Neural cell (in vitro differentiated cells): ENCODE measurements at regions not wholly inside any gene's neighbourhood (a gene's known extent, or its start where the extent isn't known, plus 50 kb on each side); places are given as distances from the start of the nearest gene placed in this dataset.

Experiments
- H2AFZ ChIP-seq: fragments of 200-600, 300-800 bp; sonication (generic), shearing (Covaris generic); 2 replicates; pipeline ENCODE4 v1.6.0; 2014; ENCODE audit warnings: low read depth, mild to moderate bottlenecking, antibody characterized with exemption, low read length, moderate library complexity
- H3F3A ChIP-seq: fragments of 200-600 bp; shearing (Covaris generic); 2 replicates; pipeline ENCODE4 v1.6.1; 2016; ENCODE audit warnings: mild to moderate bottlenecking, moderate library complexity, mixed read lengths, antibody characterized with exemption, low read length; ENCODE audit not compliant: insufficient read depth, poor library complexity, severe bottlenecking
- H3K27ac ChIP-seq: fragments of 200-600, 300-800 bp; sonication (generic), shearing (Covaris generic); 2 replicates; pipeline ENCODE4 v1.5.1; 2014; ENCODE audit warnings: mild to moderate bottlenecking, low read length, moderate library complexity
- H3K27me3 ChIP-seq: fragments of 300-800, 200-600 bp; sonication (generic), shearing (Covaris generic); 2 replicates; pipeline ENCODE4 v1.6.0; 2014; ENCODE audit warnings: mild to moderate bottlenecking, low read depth, low read length, moderate library complexity; ENCODE audit not compliant: insufficient read depth
- H3K36me3 ChIP-seq: fragments of 300-800, 200-600 bp; sonication (generic), shearing (Covaris generic); 2 replicates; pipeline ENCODE4 v1.5.1; 2014; ENCODE audit warnings: mild to moderate bottlenecking, antibody characterized with exemption, low read length, moderate library complexity; ENCODE audit not compliant: insufficient read depth
- H3K4me2 ChIP-seq: fragments of 300-800, 200-600 bp; sonication (generic), shearing (Covaris generic); 2 replicates; pipeline ENCODE4 v1.6.0; 2014; ENCODE audit warnings: mild to moderate bottlenecking, low read length
- H3K4me3 ChIP-seq: fragments of 300-800, 200-600 bp; sonication (generic), shearing (Covaris generic); 2 replicates; pipeline ENCODE4 v1.5.1; 2014; ENCODE audit warnings: mild to moderate bottlenecking, low read length, moderate library complexity
- H3K79me2 ChIP-seq: fragments of 200-600 bp; shearing (Covaris generic); replicated peaks from 2 replicates; pipeline ENCODE4 v1.6.0; 2014; ENCODE audit warnings: mild to moderate bottlenecking, low read length, moderate library complexity; ENCODE audit not compliant: insufficient read depth
- H3K9ac ChIP-seq: fragments of 300-800, 200-600 bp; sonication (generic), shearing (Covaris generic); 2 replicates; pipeline ENCODE4 v1.6.1; 2016; ENCODE audit warnings: mild to moderate bottlenecking, low read length, mixed read lengths
- H3K9me2 ChIP-seq: fragments of 200-600 bp; shearing (Covaris generic); 2 replicates; pipeline ENCODE4 v1.6.1; 2016; ENCODE audit warnings: mild to moderate bottlenecking, low read length, mixed read lengths; ENCODE audit not compliant: insufficient read depth
- H3K9me3 ChIP-seq: fragments of 200-600, 300-800 bp; sonication (generic), shearing (Covaris generic); 2 replicates; pipeline ENCODE4 v1.6.1; 2016; ENCODE audit warnings: mild to moderate bottlenecking, mixed run types, low read length, moderate library complexity, mixed read lengths
- H4K20me1 ChIP-seq: fragments of 200-600 bp; shearing (Covaris generic); 2 replicates; pipeline ENCODE4 v1.6.1; 2016; ENCODE audit warnings: mild to moderate bottlenecking, mixed run types; ENCODE audit not compliant: insufficient read depth
- CTCF ChIP-seq: fragments of 450-650 bp; IDR thresholded peaks from 2 replicates; pipeline ENCODE4 v1.5.1; 2014; ENCODE audit warnings: antibody characterized with exemption, mild to moderate bottlenecking, moderate library complexity; ENCODE audit not compliant: poor library complexity, severe bottlenecking
- EP300 ChIP-seq: fragments of 450-650 bp; conservative IDR thresholded peaks from 2 replicates; pipeline ENCODE4 v1.6.1; 2014; ENCODE audit warnings: antibody characterized with exemption, mild to moderate bottlenecking, moderate library complexity; ENCODE audit not compliant: poor library complexity, severe bottlenecking
- EZH2 ChIP-seq: fragments of 200-600, 300-800 bp; shearing (Covaris generic), sonication (generic); IDR thresholded peaks from 2 replicates; pipeline ENCODE4 v1.6.1; 2014; ENCODE audit warnings: antibody characterized with exemption, low read length, borderline replicate concordance, mild to moderate bottlenecking; ENCODE audit not compliant: insufficient read depth, poor library complexity, severe bottlenecking
- MXI1 ChIP-seq: fragments of 450-650 bp; conservative IDR thresholded peaks from 2 replicates; pipeline ENCODE4 v1.6.1; 2014; ENCODE audit warnings: antibody characterized with exemption, mild to moderate bottlenecking; ENCODE audit not compliant: poor library complexity, severe bottlenecking
- POLR2AphosphoS5 ChIP-seq: IDR thresholded peaks from 2 replicates; pipeline ENCODE4 v1.6.1; 2012
- RAD21 ChIP-seq: fragments of 450-650 bp; conservative IDR thresholded peaks from 2 replicates; pipeline ENCODE4 v1.6.1; 2014; ENCODE audit warnings: antibody characterized with exemption, mild to moderate bottlenecking, moderate library complexity
- SMC3 ChIP-seq: fragments of 450-650 bp; conservative IDR thresholded peaks from 2 replicates; pipeline ENCODE4 v1.6.1; 2014; ENCODE audit warnings: antibody characterized with exemption, mild to moderate bottlenecking, moderate library complexity; ENCODE audit not compliant: poor library complexity
- TAF1 ChIP-seq: IDR thresholded peaks from 2 replicates; pipeline ENCODE4 v1.6.1; 2012; ENCODE audit warnings: low read depth
- TF ChIP-seq, protein P1 (sequence below): IDR thresholded peaks from 2 replicates; pipeline ENCODE4 v1.6.1; 2012; ENCODE audit warnings: borderline replicate concordance

DNA sequence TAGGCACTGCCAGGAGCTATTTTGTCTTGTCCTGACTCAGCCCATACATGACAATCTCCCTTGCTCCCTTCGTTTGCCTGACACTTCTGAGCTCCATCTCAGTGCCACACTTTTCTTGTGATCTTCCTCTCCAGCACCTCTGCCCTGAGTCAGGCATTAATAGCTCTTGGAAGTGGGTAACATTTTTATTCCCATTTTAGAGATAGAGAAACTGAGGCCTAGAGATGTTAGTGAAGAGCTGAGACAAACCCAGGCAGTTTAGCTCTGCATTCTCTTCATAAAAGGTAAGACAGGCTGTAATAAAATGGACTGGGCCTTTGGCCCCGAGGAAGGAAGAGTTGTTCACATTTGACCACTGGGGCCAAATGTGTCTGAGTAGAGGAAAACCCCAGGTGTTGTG is 167.4 kb downstream of the DHX35 start:
- no peaks in the 10 kb centered on the region for H3K9me3 ChIP-seq

DNA sequence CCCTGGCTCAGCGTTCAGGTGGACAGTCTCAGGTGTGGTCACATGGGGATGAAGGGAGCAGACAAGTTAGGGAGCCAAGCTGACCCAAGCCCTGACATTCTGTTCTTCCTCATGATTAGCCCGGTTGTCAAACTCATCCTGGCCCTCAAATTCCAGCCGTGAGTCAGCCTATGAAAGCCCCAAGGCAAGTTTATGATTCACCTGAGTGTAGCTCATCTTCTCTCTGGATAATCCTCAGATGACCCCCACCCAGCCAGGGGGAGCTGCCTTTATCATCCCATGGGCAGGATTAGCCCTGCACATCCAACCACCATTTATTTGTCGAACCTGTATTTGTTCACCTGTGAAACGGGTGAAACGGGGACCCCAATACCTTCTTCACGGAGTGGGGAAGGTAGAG is 161.9 kb downstream of the DHX35 start:
- H3K36me3 ChIP-seq, result no peaks in the 10 kb centered on the region
- no peak overlapping the region for H3K4me2 ChIP-seq
- no peak for TF ChIP-seq CTCF
- TF ChIP-seq TAF1, result no peak
- no peak for TF ChIP-seq RAD21
- no peak for TF ChIP-seq EZH2
- TF ChIP-seq EP300, result no peak
- TF ChIP-seq, protein P1, sequence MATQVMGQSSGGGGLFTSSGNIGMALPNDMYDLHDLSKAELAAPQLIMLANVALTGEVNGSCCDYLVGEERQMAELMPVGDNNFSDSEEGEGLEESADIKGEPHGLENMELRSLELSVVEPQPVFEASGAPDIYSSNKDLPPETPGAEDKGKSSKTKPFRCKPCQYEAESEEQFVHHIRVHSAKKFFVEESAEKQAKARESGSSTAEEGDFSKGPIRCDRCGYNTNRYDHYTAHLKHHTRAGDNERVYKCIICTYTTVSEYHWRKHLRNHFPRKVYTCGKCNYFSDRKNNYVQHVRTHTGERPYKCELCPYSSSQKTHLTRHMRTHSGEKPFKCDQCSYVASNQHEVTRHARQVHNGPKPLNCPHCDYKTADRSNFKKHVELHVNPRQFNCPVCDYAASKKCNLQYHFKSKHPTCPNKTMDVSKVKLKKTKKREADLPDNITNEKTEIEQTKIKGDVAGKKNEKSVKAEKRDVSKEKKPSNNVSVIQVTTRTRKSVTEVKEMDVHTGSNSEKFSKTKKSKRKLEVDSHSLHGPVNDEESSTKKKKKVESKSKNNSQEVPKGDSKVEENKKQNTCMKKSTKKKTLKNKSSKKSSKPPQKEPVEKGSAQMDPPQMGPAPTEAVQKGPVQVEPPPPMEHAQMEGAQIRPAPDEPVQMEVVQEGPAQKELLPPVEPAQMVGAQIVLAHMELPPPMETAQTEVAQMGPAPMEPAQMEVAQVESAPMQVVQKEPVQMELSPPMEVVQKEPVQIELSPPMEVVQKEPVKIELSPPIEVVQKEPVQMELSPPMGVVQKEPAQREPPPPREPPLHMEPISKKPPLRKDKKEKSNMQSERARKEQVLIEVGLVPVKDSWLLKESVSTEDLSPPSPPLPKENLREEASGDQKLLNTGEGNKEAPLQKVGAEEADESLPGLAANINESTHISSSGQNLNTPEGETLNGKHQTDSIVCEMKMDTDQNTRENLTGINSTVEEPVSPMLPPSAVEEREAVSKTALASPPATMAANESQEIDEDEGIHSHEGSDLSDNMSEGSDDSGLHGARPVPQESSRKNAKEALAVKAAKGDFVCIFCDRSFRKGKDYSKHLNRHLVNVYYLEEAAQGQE, result no peak
- TF ChIP-seq SMC3, result no peak
- no peak for TF ChIP-seq MXI1
- no peak for TF ChIP-seq POLR2AphosphoS5
- H3K9me2 ChIP-seq, result no peaks in the 10 kb centered on the region
- H3K9me3 ChIP-seq, result no peaks in the 10 kb centered on the region
- H3K79me2 ChIP-seq, result no peaks in the 10 kb centered on the region
- no peak overlapping the region for H2AFZ ChIP-seq
- H4K20me1 ChIP-seq, result no peaks in the 10 kb centered on the region
- H3F3A ChIP-seq, result no peaks in the 10 kb centered on the region
- H3K27ac ChIP-seq, result no peak overlapping the region
- no peaks in the 10 kb centered on the region for H3K27me3 ChIP-seq
- no peak overlapping the region for H3K4me3 ChIP-seq
- H3K9ac ChIP-seq, result no peak overlapping the region

More for the DNA sequence above, 167.4 kb downstream of the DHX35 start:
- H3F3A ChIP-seq, result no peaks in the 10 kb centered on the region
- H3K9me2 ChIP-seq, result no peaks in the 10 kb centered on the region
- H3K36me3 ChIP-seq, result no peaks in the 10 kb centered on the region
- no peak overlapping the region for H2AFZ ChIP-seq
- H3K27ac ChIP-seq, result no peak overlapping the region
- no peaks in the 10 kb centered on the region for H3K27me3 ChIP-seq
- H3K79me2 ChIP-seq, result no peaks in the 10 kb centered on the region
- H3K4me3 ChIP-seq, result no peak overlapping the region
- TF ChIP-seq CTCF, result no peak
- no peak for TF ChIP-seq POLR2AphosphoS5
- no peak for TF ChIP-seq SMC3
- TF ChIP-seq EZH2, result no peak
- TF ChIP-seq, protein P1, result no peak
- no peak for TF ChIP-seq RAD21
- TF ChIP-seq MXI1, result no peak
- TF ChIP-seq EP300, result no peak
- TF ChIP-seq TAF1, result no peak
- no peak overlapping the region for H3K4me2 ChIP-seq
- no peaks in the 10 kb centered on the region for H4K20me1 ChIP-seq
- no peak overlapping the region for H3K9ac ChIP-seq
